Prostate gland (tissue), 2 donors: ENCODE measurements at regions not wholly inside any gene's neighbourhood (a gene's known extent, or its start where the extent isn't known, plus 50 kb on each side); places are given as distances from the start of the nearest gene placed in this dataset.

Source experiments
- DNase-seq: peaks from one replicate; pipeline ENCODE4 v3.0.0-alpha.2; 2019; ENCODE audit warnings: low spot score
- H3K27ac ChIP-seq, 2 donors: fragments of 200-600 bp; sonication (generic); 2 replicates each; pipeline ENCODE4 v1.5.1; 2017 to 2019
- H3K27me3 ChIP-seq: fragments of 200-600 bp; sonication (generic); replicated peaks from 2 replicates; pipeline ENCODE4 v1.5.1; 2019; ENCODE audit not compliant: insufficient read depth
- H3K36me3 ChIP-seq, 2 donors: fragments of 200-600 bp; sonication (generic); 1 replicate in 1 of 2; 2 replicates in 1 of 2; pipeline versions ENCODE4 v1.5.1 to v1.8.1; 2017 to 2019
- H3K4me1 ChIP-seq: fragments of 200-600 bp; sonication (generic); replicated peaks from 2 replicates; pipeline ENCODE4 v1.5.1; 2019
- H3K4me3 ChIP-seq, 2 donors: fragments of 200-600 bp; sonication (generic); 2 replicates each; pipeline ENCODE4 v1.5.1; 2017 to 2019
- H3K9me3 ChIP-seq: fragments of 200-600 bp; sonication (generic); 2 replicates; pipeline ENCODE4 v1.5.1; 2017
- POLR2A ChIP-seq: fragments of 450-650 bp; IDR thresholded peaks from one replicate; pipeline ENCODE4 v1.6.1; 2016; ENCODE audit warnings: antibody characterized with exemption, mild to moderate bottlenecking
- POLR2AphosphoS5 ChIP-seq: sonication (generic); formaldehyde crosslinking; IDR thresholded peaks from one replicate; pipeline ENCODE4 v1.6.1; 2017; ENCODE audit warnings: antibody characterized with exemption
- WGBS: methylation state at CpG from one replicate; pipeline ENCODE4 v1.1.5; 2018; 5-methylcytosine and 5-hydroxymethylcytosine counted together
- intact Hi-C: fragments of 100-400 bp; cut with DNase I; formaldehyde crosslinking; loops from one replicate; pipeline ENCODE4 v1.14.2; 2022
- TF ChIP-seq, protein P1 (sequence below), 4 experiments: fragments of 200-600 bp in 2 of 4; fragments of 450-650 bp in 2 of 4; sonication (generic) in 2 of 4; IDR thresholded peaks; 1 replicate in 3 of 4; 2 replicates in 1 of 4; pipeline ENCODE4 v1.5.1; 2016 to 2019; ENCODE audit warnings: antibody characterized with exemption in 4 of 4, mild to moderate bottlenecking in 2 of 4, moderate library complexity in 2 of 4

DNA sequence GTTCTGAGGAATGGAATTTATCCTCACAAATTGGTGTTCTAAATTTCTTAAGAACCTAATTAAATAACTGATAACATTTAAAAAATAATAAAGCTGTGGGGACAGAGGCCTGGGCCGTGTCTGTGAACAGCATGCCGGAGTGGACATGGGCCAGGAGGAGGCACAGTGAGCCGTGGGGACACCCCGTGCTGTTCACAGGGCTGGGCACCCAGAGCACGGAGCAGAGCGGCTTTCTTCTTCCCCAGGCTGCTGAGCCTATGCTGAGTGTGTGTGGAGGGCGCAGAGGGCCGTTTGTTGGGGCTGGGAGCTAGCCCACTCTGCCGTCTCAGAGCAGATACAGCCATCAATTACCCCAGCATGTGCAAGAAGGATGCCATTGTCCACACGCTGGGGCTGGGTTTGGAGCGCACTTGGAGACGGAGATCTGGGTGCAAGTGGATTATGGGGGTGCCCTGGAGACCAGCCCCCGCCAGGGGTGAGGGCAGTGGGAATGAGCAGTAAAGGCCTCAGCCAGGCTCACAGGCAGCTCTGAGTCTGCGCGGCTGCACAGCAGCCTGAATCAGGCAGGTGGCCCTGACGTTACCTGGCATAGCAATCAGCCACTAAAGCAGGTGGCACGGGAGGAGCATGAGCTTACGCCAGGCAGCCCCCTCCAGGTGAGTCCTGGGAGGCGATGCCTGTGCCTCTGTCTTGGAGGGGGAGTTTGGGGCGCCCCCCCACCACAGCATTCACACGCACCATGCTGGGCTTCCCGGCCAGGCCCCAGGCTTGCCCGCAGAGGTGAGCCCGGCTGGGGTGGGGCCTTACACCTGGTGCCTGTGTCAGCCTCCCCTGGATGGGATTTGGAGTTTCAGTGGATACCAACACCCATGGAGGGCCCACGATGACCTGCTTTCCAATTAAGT lies 52.1 kb upstream of the SLC66A3 start:
- intact Hi-C loops: no loop called here
- no peak for DNase-seq
- WGBS: 73% methylated on average over 21 of the region's 25 CpGs
- Histone ChIP-seq H3K27me3 (no peaks in the 10 kb centered on the region), H3K27ac (no peak overlapping the region), H3K4me3 (no peak overlapping the region), H3K4me1 (no peaks in the 10 kb centered on the region), H3K9me3 (no peaks in the 10 kb centered on the region), H3K36me3 (no peaks in the 10 kb centered on the region)
- no peak for TF ChIP-seq POLR2AphosphoS5
- TF ChIP-seq, protein P1, sequence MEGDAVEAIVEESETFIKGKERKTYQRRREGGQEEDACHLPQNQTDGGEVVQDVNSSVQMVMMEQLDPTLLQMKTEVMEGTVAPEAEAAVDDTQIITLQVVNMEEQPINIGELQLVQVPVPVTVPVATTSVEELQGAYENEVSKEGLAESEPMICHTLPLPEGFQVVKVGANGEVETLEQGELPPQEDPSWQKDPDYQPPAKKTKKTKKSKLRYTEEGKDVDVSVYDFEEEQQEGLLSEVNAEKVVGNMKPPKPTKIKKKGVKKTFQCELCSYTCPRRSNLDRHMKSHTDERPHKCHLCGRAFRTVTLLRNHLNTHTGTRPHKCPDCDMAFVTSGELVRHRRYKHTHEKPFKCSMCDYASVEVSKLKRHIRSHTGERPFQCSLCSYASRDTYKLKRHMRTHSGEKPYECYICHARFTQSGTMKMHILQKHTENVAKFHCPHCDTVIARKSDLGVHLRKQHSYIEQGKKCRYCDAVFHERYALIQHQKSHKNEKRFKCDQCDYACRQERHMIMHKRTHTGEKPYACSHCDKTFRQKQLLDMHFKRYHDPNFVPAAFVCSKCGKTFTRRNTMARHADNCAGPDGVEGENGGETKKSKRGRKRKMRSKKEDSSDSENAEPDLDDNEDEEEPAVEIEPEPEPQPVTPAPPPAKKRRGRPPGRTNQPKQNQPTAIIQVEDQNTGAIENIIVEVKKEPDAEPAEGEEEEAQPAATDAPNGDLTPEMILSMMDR (IDR thresholded peaks at IDR 0.05): no peak
- TF ChIP-seq POLR2A: no peak

DNA sequence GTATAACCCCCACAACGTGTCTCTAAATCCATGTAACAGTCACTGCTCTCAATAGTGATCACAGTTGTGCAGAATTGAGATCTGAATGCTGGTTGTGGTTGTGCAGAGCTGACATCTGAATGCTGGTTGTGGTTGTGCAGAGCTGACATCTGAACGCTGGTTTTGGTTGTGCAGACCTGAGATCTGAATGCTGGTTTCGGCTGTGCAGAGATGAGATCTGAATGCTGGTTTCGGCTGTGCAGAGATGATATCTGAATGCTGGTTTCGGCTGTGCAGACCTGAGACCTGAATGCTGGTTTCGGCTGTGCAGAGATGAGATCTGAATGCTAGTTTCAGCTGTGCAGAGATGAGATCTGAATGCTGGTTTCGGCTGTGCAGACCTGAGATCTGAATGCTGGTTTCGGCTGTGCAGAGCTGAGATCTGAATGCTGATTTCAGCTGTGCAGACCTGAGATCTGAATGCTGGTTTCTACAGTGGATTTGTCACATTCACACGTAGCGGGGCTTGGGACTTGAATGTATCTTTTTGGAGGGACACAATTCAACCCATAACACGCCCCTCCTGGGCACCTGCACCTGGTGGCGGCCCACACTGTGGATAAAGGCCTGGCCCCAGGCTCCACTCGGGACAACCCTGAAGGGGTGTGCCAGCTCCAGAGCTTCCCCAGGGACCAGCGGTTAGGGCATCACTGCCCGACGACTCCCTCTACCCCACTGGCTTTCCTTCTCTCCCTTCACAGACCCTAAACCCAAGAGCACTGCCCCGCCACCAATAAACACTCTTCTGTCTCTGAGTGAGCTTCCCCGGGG lies 51.1 kb upstream of the SLC66A3 start:
- no peak for TF ChIP-seq POLR2AphosphoS5
- no peak for TF ChIP-seq POLR2A
- TF ChIP-seq, protein P1 (IDR thresholded peaks at IDR 0.05): no peak
- no peak for DNase-seq

DNA sequence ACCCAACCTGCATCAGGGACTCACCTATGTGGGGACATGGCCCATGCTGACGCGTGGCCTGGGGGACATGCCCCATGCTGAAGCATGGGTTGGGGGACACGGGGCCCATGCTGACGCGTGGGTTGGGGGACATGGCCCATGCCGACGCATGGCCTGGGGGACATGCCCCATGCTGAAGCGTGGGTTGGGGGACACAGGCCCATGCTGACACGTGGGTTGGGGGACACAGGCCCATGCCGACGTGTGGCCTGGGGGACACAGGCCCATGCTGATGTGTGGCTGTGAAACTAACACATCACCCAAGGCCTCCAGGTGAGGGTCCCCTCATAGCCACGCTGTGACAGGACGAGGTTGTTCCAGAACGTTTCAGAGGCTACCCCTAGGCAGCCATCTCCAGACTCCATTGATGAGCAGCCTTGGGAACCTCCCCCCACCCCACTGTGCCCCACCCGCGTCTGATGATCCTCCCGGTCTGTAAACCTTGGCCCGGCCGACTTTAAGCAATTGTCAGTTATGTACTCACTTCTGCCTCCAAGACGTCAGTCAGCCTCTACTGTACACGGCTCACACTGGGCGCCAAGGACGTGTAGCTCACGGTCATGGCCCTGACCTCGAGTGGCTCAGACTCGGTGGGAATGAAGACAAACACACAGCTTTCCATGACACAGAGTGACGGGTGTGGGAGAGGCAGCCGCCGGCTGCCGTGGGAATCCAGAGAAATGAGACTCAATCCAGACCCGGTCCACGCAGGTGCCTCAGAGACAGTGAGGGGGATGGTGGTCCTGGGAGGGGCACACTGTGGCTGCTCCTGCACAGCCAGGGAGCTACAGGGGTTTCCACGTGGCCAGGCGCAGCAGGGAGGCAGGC lies 50.2 kb upstream of the SLC66A3 start:
- Histone ChIP-seq H3K27ac (no peak overlapping the region), H3K27me3 (no peaks in the 10 kb centered on the region), H3K36me3 (no peaks in the 10 kb centered on the region), H3K4me3 (no peak overlapping the region), H3K4me1 (no peaks in the 10 kb centered on the region), H3K9me3 (no peaks in the 10 kb centered on the region)
- TF ChIP-seq POLR2AphosphoS5: no peak
- TF ChIP-seq POLR2A: no peak
- TF ChIP-seq, protein P1 (IDR thresholded peaks at IDR 0.05): no peak
- intact Hi-C loops: no loop called here
- no peak for DNase-seq
- 92% methylated on average over 34 of the region's 34 CpGs for WGBS

More for the DNA sequence above, 51.1 kb upstream of the SLC66A3 start:
- intact Hi-C loops: no loop called here
- Histone ChIP-seq H3K9me3 (no peaks in the 10 kb centered on the region), H3K27me3 (no peaks in the 10 kb centered on the region), H3K27ac (no peak overlapping the region), H3K4me1 (no peaks in the 10 kb centered on the region), H3K4me3 (no peak overlapping the region), H3K36me3 (no peaks in the 10 kb centered on the region)
- WGBS: 81% methylated on average over 18 of the region's 18 CpGs
